Tibial artery (tissue), 4 donors: ENCODE measurements at regions not wholly inside any gene's neighbourhood (a gene's known extent, or its start where the extent isn't known, plus 50 kb on each side); places are given as distances from the start of the nearest gene placed in this dataset.

Source experiments
- DNase-seq, 2 donors: peaks; one replicate each; pipeline ENCODE4 v3.0.0-alpha.2; 2019
- H3K27ac ChIP-seq, 2 donors: fragments of 200-600 bp; sonication (generic) in 1 of 2; 1 replicate in 1 of 2; 2 replicates in 1 of 2; pipeline ENCODE4 v1.5.1; 2018 to 2019; ENCODE audit warnings: mild to moderate bottlenecking in 1 of 2
- H3K27me3 ChIP-seq, 2 donors: fragments of 200-600 bp; sonication (generic) in 1 of 2; one replicate each; pipeline versions ENCODE4 v1.5.1 to v1.6.0; 2016 to 2019
- H3K36me3 ChIP-seq, 3 donors: fragments of 200-600 bp; sonication (generic) in 2 of 3; one replicate each; pipeline ENCODE4 v1.5.1; 2016 to 2019; ENCODE audit warnings: mild to moderate bottlenecking in 2 of 3
- H3K4me1 ChIP-seq, 4 donors: fragments of 200-600 bp; sonication (generic) in 2 of 4; 1 replicate in 3 of 4; 2 replicates in 1 of 4; pipeline ENCODE4 v1.5.1; 2016 to 2019
- H3K4me3 ChIP-seq, 2 donors: fragments of 200-600 bp; sonication (generic) in 1 of 2; 1 replicate in 1 of 2; 2 replicates in 1 of 2; pipeline ENCODE4 v1.5.1; 2018 to 2019; ENCODE audit warnings: mild to moderate bottlenecking in 2 of 2
- H3K9me3 ChIP-seq, 3 donors: fragments of 200-600 bp; sonication (generic) in 1 of 3; one replicate each; pipeline ENCODE4 v1.5.1; 2016 to 2019
- CTCF ChIP-seq, 2 experiments: fragments of 200-600 bp in 1 of 2; fragments of 450-650 bp in 1 of 2; IDR thresholded peaks; one replicate each; pipeline ENCODE4 v1.5.1; 2017 to 2019; ENCODE audit warnings: antibody characterized with exemption in 2 of 2, mild to moderate bottlenecking in 1 of 2, moderate library complexity in 1 of 2
- intact Hi-C: fragments of 100-400 bp; cut with DNase I; formaldehyde crosslinking; loops from one replicate; pipeline ENCODE4 v1.15.0; 2023; ENCODE audit warnings: low total_unique reads

DNA sequence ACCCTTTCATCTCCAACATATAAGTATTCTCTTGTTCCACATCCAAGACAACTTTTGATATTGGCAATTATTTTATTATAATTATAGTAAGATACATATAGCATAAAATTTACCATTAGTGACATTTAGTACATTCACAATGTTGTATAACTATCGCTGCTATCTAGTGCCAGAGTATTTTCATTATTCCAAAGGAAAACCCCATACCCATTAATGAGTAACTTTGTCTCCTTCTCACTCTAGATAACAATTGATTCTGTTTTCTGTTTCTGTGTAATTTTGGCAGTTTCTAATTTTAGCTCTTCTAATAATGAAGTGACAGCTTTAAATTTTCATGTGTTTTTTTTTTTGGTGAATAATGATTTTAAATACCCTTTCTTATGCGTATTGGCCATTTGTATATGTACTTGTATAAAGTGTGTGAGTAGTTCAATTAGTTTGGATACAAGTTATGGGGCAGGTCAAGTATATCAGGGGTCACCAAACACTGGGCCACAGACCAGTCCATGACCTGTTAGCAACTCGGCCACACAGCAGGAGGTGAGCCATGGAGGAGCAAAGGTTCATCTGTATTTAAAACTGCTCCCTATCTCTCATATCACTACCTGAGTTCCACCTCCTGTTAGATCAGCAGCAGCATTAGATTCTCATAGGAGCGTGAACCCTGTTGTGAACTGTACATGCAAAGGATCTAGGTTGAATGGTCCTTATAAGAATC is 97.2 kb upstream of the SYT1 start:
- no peak overlapping the region for H3K4me3 ChIP-seq
- H3K27me3 ChIP-seq, result no peaks in the 10 kb centered on the region
- DNase-seq, result no peak
- H3K27ac ChIP-seq, result no peak overlapping the region
- no peaks in the 10 kb centered on the region for H3K36me3 ChIP-seq
- no peak for TF ChIP-seq CTCF (IDR thresholded peaks at IDR 0.05)
- intact Hi-C loops, result no loop called here
- H3K4me1 ChIP-seq, result no peaks in the 10 kb centered on the region
- H3K9me3 ChIP-seq, result no peaks in the 10 kb centered on the region

- Histone ChIP-seq H3K36me3 (no peaks in the 10 kb centered on the region), H3K27me3 (no peaks in the 10 kb centered on the region), H3K4me1 (no peaks in the 10 kb centered on the region), H3K4me3 (no peak overlapping the region), H3K27ac (no peak overlapping the region), H3K9me3 (no peaks in the 10 kb centered on the region)
- no peak for DNase-seq
- intact Hi-C loops, result no loop called here
- no peak for TF ChIP-seq CTCF (IDR thresholded peaks at IDR 0.05)
Observed at GRCh38 chr12:78778339-78778738, 86.2 kb upstream of the SYT1 start.

- H3K27ac ChIP-seq, result no peak overlapping the region
- H3K4me3 ChIP-seq, result no peak overlapping the region
- intact Hi-C loops, result no loop called here
- no peaks in the 10 kb centered on the region for H3K9me3 ChIP-seq
- H3K4me1 ChIP-seq, result no peaks in the 10 kb centered on the region
- no peak for TF ChIP-seq CTCF (IDR thresholded peaks at IDR 0.05)
- no peak for DNase-seq
- no peaks in the 10 kb centered on the region for H3K27me3 ChIP-seq
- no peaks in the 10 kb centered on the region for H3K36me3 ChIP-seq
Observed at GRCh38 chr12:78787576-78787975, 77.0 kb upstream of the SYT1 start.

DNA sequence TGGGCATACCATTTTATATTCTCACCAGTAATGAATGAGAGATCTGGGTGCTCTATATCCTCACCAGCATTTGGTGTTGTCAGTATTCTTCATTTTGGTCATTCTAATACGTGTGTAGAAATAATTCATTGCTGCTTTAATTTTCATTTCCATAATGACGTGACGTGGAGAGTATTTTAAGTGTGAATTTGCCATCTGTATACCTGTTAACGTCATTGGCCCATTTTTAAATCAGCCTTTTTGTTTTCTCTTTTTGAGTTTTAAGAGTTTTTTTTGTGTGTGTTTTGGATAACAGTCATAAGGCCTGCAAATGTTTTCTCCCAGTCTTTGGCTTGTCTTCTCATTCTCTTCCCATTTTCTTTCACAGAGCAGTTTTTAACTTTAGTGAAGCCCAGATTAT is 74.4 kb upstream of the SYT1 start:
- intact Hi-C loops, result no loop called here
- TF ChIP-seq CTCF (IDR thresholded peaks at IDR 0.05), result no peak
- Histone ChIP-seq H3K27me3 (no peaks in the 10 kb centered on the region), H3K9me3 (no peaks in the 10 kb centered on the region), H3K27ac (no peak overlapping the region), H3K4me3 (no peak overlapping the region), H3K4me1 (no peaks in the 10 kb centered on the region), H3K36me3 (no peaks in the 10 kb centered on the region)
- DNase-seq, result no peak

- H3K9me3 ChIP-seq, result peaks cover 0 to 6% (median 0%) of the 10 kb centered on the region in 3 donors
- no peak overlapping the region for H3K27ac ChIP-seq
- no peaks in the 10 kb centered on the region for H3K4me1 ChIP-seq
- intact Hi-C loops, result no loop called here
- no peaks in the 10 kb centered on the region for H3K27me3 ChIP-seq
- H3K4me3 ChIP-seq, result no peak overlapping the region
- no peak for DNase-seq
- TF ChIP-seq CTCF (IDR thresholded peaks at IDR 0.05), result no peak
- no peaks in the 10 kb centered on the region for H3K36me3 ChIP-seq
Observed at GRCh38 chr12:78792052-78792698, 72.4 kb upstream of the SYT1 start.
